ENCODE measurements at regions not wholly inside any gene's neighbourhood (a gene's known extent, or its start where the extent isn't known, plus 50 kb on each side); places are given as distances from the start of the nearest gene placed in this dataset.
"Not testable (repeated sequence)": the region's sequence is repeated elsewhere in the genome, so short reads cannot be mapped to it uniquely, and the experiment has no call there.

DNA sequence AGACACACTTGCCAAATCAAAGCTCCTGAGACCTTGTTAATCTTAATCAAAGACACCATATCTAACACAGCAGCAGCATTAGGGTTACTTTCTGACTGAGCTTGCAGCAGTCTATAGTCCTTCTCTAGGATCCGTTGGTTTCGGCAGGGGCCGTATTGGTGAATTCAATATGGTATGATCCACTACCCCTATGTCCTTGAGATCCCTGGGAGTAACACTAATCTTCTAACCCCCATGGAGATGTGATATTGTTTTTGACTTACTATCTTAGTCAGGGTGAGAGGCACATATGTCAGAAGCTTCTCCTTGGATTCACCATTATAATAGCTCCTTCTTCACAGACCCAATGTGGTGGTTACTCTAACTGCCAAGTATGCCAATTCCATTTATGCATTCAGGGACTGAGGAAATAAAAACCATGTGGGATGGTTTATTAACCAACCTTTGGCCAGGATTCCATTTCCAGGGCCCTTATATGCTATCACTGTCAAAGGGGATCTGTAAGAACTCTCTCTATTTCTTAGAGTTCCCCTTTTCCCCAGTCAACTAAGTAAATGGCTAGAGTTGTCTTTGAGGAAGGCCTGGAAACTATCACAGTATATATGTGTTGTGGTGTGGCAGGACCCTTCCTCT, 673.6 kb upstream of the USP24 start:
- no peak for DNase-seq

DNA sequence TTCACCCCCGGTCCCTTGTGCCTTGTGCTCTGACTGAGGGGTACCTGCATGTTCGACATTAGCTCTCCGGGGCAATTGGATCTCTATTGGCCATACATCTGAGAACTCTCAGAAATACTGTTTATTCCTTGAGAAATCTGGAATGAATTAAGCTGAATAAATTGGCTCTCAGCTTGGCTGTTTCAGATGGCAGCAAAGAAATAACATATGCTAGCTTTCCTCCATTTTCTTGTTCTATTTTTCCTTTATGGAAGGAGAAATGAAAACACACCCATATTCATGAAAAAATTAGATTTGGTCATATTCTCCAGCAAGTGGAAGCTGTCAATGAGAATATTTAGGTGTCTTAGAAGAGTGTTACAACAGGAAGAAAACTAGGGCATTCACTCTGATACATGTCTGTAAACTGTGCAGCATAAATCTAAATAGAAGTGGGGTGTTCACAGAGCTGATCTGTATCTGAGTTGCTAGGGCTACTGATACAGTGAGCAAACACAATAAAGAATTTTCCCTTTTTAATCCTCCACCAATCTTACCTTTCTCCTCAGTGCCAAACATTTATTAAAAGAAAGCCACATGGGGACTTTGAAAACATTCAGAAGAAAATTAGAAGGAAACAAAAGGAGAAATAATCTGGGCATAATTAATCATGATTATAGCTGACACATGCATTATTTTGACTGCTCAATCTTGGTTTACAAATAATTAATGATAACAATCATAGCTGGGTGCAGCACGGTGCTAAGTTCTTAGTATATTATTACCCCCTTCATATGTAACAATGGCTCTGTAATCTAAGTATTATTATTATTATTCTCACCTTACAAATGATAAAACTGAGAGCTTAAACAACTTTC, 671.9 kb upstream of the USP24 start:
- DNase-seq = no peak

DNA sequence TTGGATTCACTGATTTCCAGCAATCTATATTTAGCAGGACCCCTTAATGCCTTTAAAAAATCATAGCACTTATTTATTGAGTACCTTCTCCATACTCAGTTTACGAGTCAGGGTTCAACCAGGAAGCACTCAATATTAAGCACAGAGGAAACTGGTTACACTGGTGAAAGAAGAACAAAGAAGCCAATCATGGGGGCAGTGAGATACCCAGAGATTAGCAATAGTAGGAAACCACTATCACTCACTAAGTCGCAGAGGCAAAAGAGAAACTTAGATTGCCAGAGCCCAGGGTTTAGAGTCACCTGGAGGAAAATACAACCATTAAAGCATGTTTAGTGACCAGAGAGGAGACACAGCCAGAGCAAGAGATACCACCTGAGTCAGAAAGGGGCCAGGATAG, 670.5 kb upstream of the USP24 start:
- no peak for DNase-seq

DNA sequence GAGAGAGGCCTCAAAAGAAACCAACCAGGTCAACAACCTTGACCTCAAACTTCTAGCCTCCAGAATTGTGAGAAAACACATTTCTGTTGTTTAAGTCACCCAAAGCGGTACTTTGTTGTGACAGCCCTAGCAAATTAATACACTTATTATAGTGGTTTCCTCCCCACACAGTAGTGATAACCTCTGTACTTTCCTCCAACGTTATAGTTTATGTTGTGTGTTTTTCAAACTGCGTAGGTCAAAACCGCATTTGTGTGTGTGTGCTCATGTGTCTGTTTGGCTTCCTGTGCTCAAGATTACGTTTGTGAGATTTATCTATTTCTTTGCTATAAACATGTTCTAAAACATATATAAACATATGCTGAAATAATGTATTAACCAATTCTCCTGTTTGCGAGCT, 667.8 kb upstream of the USP24 start:
- DNase-seq = no peak

DNA sequence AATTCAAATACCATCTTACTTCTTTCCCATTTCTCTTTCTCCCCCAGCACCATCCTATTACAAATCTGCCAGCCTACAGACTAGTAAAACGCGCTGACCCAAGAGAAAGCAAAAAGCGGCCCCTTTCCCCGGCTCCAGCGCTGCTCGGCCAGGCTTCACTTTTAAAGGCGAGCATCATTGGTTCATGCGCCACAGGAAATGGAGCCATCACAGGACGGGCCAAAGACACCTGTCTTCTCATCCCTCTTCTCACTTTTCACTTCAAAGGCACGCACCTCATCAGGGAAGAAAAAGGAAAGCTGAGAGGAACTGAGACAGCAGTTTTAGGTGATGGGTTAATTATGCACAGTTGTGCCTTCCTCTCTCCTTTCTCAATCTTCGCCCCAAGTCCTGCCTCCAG, 664.2 kb upstream of the USP24 start:
- DNase-seq = no peak

DNA sequence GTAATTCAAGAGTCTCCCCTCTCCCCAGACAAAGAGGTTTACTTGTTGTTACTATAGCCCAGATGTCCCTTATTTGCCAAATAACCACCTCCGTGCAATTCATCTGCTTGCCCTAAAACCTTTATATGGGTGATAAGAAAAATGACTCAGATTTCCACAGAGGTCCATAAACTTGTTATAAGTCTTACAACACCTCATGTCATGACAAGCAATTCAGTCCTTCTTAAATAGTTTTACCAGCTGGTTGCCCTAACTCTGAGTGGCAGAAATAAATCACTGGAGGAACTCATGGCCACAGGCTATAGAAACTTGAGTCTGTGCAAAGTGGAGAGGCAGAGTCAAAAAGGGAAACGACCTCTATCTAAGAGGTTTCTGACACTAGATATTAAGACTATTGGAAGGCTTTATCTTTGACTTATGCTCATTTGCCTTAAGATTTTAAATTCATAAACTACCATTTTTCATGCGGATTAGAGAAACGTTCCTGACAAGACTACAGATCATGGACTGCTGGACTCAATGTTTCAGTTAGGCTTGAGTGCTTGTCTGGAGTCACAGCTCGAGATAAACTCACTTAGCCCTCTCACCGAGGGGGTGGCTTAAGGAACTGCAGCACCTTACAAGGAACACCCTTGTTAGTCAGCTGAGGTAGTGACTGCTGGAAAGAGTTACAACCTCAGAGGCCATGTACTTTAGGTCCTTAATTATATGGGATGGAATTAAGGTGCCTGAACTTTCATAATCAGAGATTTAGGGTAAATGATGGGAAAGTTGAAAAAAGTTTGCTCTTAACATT, 662.5 kb upstream of the USP24 start:
- DNase-seq = no peak

DNA sequence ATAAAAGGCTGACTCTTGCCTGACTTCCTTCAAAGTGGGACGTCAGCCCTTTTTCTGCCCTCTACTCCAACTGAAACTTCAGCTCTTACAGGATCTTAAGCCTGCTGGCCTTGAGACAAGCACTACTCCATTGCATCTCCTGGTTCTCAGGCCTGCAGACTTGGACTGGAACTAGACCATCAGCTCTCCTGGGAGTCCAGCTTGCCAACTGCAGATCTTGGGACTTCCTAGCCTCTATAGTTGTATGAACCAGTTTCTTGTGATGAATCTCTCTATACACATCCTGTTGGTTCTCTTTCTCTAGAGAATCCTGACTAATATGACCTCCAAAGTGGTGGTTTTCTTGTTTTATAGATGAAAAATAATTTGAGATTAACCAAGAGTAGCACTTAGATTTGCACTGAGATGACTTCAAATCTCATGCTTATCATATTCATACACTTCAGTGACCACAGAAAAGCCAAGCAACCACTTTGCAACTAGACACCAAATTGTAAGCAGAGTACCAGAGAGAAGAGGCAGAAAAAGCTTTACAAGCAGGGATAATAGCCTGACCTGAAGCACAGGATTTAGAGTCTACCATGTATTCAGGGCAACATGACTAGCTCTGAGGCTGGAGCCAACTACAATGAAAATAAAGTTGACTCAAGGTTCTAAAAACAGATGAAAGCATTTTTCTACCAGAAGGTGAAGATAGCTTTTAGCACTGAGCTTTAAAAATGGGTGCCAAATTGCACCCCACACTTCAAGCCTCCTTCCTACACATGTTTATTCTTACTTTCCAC, 661.3 kb upstream of the USP24 start:
- DNase-seq = no peak

DNA sequence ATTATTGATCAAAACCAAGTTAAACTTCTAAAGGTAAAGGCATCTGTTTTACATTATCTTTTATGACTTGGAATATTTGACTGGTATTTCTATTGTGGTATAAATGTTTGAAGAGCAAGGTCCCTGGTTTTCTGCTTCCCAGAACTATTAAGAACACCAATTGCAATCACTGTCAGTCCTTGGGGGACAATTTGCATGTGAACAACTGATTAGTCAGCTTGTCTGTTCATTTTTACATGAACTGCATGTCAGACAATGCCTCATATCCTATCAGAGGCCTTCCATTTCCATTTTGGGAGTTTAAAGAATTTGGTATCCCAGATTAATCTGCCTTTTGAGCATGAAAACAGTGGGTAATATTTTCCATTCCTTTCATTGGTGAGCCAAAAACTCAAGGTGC, 654.9 kb upstream of the USP24 start:
- DNase-seq = no peak

DNA sequence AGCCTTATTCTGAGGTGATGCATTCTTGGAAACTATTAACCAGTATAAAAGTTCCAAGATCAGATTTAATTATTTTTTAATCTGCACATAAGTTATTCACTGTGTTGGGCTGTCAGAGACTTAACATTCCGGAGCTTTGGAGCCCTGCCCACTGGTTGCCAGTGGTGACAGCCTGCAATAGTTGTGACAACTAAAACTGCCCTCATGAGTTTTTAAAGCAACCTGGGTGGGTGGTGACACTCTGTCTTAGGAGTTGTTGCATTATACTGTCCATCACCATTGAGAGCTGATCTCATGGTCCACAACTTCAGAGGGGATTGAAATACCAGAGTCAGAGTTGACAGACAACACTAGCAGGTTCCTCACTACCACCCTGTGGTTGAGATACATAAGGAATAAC, 653.9 kb upstream of the USP24 start:
- no peak for DNase-seq

DNA sequence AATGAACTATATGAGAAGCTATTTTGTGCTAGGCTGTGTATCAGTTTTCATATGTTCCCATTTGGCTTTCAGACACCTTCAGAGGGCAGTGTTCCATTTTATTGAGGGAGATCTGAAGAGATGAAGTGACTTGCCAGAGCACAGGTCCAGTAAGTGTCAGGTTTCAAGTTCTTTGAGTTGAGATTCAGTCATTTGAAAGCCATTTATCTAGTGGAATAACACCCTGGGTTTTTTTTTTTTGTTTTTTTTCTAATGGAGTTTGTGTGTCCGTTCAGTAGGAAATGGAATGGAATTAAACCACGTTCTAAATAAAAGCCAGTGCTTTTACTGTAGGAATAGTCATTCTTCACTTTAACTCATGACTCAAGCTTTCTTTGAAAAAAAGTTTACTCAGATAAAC, 652.9 kb upstream of the USP24 start:
- DNase-seq = no peak

DNA sequence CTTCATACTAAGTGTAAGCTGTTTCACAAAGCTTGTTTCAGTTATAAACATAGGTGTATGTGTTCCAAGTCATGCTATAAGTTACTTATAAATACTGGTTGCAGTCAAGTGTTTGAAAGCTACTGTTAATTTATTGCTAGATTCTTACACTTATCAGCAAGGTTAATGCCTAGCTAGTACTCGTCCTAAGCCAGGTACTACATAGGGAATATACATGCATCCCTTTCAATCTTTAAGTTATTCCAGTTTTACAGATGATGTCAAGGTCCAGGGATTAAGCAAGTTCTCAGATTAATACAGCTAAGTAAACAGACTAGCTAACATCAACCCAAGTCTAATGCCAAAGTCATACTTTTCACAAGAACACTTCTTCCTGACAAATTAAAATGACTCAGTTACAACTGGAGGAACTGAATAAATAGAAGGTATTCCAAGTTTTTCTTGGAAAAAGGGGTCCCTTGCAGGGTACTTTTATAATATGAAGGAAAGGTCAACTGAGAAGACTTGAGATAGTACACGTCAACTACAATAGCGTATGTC, 652.2 kb upstream of the USP24 start:
- DNase-seq = no peak

DNA sequence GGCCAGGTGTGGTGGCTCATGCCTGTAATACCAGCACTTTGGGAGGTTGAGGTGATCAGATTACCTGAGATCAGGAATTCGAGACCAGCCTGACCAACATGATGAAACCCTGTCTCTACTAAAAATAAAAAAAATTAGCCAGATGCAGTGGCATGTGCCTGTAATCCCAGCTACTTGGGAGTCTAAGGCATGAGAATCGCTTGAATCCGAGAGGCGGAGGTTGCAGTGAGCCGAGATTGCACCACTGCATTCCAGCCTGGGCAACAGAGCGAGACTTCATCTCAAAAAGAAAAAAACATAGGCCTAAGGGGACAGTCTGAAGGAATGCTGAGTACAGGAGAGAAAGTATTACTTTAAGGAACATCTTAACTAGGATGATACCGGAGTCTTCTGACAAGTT, 650.6 kb upstream of the USP24 start:
- DNase-seq = not testable (repeated sequence)

DNA sequence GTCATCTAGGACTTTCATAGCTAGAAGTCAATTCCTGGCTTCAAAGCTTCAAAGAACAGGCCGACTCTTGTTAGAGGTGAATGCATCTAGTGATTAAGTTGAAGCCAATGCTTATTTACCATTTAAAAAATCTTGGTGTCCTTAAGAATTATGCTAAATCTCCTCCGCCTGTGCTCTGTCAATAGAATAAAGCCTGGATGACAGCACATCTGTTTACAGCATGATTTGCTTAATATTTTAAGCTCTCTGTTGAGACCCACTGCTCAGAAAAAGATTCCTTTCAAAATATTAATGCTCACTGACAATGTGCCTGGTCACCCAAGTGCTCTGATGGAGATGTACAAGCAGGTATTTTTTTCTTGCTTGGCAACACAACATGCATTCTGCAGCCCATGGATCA, 649.1 kb upstream of the USP24 start:
- no peak for DNase-seq

DNA sequence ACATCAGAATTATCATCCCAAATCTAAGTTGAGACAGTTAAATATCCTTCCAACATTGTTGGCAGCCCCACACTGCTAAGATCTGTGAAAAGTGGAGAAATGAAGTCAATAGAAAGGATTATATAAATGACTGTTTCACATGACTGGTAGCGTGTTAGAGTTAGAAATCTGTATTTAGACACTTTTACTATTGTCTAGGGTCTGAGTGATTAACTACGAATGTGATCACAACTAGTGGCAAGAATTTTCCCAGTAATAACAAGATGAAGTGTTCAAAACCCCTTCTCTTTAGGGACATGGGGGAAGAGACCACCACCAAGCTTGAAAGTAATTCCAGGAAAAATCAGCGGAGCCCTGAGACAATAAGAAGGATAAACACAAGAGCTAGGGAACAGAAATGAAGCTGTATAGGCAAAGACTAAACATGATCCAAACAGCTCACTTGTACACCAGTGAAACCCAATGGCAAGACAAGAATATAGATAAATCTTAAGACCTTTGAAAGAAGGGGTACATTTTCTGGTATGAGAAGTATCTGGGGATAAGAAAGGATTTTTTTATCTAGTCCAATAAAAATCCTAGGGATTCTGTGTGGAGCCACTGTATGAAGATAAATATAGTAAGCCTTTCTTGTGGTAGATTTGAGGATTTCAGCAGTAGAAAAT, 646.6 kb upstream of the USP24 start:
- DNase-seq = no peak

DNA sequence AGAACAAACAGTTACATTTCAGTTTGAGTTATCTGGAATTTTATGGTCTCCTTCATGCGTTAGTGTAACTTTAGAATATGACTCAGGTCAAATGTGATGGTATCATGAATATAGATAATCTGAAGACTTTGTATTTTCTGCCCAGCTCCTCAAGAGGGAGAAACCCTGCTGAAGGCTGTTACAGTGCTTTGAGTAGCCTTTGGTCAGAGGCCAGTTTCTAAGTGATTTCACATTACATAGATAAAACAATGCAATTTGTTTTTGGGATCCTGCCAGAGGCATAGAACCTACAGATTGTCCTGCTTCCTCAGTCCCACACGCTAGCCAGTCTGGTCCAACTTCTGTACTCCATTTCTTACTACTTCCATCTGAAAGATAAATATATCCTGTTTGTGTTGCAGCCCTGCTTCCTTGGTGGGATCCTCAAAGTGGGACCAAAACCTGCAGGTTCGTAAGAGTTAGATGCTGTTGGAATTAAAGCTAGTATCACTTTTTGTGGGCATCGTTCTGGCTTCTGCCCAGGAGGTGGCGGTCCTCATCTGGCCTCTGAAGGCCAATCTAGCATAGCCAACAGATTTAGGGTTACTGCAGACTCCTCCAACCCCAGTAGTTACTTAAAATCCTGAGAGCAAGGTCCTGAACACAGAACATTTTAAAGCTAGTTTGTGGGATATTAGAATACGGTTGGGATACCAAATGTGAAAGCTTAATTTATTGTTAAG, 645.8 kb upstream of the USP24 start:
- no peak for DNase-seq

DNA sequence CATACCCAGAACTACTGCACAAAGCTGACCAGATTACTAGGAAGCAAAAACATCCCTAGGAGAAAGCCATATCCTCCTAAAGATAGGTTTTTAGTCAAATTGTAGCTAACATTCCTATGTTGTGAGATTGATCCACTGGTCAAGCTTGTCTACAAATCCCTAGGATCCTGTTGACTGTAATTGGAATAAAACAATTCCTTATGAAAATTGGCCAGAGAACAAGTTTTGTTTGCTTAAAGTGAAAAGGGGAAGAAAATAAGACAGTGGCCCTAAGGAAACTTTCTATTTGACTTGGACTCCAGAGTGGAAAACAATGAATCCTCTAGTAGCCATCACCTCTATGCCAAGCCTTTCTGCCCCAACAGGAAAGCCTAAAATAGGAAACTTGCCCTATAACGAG, 645.2 kb upstream of the USP24 start:
- DNase-seq = no peak

DNA sequence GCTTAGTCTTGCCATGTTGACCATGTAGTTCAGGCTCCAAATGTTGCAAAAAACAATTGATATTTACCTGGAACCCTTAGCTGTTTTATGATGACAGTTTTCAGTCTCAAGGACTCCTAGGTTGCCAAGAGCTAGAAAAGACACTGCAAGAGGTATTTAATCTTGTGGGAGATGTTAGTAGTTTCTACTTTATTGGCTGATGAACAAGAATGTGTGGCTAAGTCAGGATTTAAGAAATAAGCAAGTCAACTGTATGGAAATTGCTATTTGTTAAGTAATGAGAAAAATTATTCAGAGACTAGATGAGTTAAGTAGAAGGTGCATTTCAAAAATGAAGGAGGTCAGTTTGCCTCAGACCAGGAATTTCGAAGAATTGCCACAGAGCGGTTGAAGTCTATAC, 639.7 kb upstream of the USP24 start:
- no peak for DNase-seq

DNA sequence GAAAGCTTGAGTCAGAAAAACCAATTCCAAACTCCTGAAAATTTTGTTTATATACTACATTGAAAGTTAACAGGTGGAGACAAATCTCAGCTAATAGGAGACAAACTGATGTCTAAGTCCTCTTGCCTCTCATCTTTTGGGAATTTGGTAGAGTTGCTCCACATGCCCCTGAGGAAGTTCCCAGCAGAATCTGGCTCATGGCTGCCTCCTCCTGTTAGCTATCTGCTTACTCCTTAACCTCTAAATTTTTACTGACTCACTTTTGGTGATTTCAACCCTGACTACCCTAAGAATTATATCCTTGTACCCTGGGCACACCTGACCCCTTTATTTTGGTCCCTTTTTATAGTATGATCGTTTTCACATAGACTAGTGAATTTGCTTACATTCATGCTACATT, 633.7 kb upstream of the USP24 start:
- no peak for DNase-seq

DNA sequence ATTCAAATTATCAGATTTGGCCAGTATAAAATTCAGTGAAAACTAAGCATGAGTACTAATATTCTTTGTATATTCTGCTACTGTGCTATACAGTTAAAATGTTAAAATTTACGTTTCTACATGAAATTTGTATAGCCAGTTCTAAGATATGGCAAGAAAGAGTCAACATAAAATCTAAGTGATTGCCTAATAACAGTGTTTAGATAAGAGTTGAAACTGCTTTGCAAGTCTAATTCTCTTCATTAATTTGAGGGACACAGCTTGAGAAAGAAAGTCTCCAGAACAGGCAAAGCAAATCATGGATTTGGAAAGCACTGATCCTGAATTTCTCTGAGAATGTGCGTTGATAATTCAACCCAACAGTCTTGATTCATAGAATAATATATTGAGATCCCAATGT, 630.9 kb upstream of the USP24 start:
- DNase-seq = no peak

DNA sequence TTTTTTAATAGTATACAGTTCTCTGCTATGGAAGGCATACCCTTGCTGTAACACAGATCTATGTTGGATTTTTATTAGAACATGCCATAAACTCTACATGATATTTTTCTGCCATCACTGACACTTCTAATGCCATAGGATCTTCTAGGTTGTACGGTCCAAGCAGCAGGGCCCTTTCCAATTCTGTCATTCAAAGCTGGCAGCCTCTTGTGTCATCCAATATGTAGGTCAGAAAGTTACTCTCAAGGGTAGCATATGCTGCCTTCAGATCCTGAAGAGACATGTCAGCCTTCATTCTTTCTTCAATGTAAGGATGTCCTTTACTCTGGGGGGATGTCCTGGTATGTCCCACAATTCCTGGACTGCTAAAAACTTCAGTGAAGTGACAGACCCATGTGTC, 629.2 kb upstream of the USP24 start:
- no peak for DNase-seq

DNA sequence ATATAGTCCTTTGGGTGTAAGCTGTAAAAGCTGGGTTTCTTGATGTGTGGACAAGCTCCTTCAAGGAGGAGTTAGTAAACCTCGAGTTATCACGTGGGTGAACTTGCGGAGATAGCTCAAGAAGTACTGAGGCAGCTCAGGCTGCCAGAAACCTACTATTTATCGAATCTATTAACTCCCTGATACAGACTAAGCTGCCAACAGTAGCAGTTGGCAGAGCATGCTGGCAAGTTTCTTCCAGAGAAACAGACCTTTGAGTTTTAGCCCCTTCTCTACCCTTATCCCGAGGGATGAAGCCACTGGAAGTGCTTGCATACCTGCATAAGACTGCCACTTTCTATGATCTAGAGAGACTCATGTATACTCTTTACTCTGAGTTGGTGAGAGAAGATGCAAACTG, 624.5 kb upstream of the USP24 start:
- DNase-seq = no peak

DNA sequence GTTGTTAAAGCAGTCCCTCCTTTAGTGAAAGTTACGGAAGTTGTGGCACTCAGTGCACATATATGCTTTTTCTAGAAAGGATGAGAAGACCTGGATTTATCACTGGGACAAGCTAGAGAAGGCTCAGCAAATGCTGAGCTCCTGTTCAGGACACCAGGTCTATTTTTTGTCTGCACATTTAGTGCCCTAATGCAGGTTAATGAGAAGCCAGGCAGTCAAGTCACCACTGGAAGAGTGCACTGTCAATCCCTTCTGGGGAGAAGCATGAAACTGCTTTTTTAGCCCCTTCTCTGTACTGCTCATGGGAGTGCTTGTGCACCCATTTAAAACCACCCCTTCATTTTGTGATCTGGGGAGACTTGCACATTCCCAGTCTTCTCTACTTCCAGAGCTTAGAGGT, 624.1 kb upstream of the USP24 start:
- DNase-seq = no peak
